ENCODE measurements at regions not wholly inside any gene's neighbourhood (a gene's known extent, or its start where the extent isn't known, plus 50 kb on each side); places are given as distances from the start of the nearest gene placed in this dataset.

DNA sequence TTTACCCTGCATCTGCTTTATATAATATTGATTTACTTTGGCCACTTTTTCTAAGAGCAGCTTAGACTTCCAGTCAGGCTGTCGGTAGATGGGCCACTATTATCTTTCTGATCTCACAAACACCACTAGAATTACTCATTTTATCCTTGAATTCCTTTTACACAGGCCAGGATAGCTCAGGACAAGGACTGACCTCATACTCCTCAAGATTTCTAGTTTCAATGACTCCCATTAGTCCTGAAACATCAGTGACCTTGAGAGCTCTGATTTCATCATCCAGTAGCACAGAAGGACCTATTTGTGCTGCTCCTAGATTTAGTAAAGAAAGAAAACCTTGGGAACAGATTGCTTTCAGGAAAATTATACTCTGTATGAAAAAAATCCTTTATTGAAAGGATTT is 727.9 kb upstream of the PTPRD start:
- TF ChIP-seq CTCF (IDR thresholded peaks at IDR 0.05; ENCODE audit: low read length) (no peak), EZH2 (optimal IDR thresholded peaks at IDR 0.05; ENCODE audit: low read depth, low read length) (no peak), EZH2phosphoT487 (IDR thresholded peaks at IDR 0.05; ENCODE audit: low read length) (no peak)

All from MM.1S (cell line).